Esophagus squamous epithelium (tissue), 5 donors: ENCODE measurements at regions not wholly inside any gene's neighbourhood (a gene's known extent, or its start where the extent isn't known, plus 50 kb on each side); places are given as distances from the start of the nearest gene placed in this dataset.

Experiments used
- DNase-seq: peaks from one replicate; lab custom pipeline; 2025; lab: John Stamatoyannopoulos, UW
- H3K27ac ChIP-seq, 4 donors: fragments of 200-600 bp; sonication (generic); one replicate each; pipeline ENCODE4 v1.5.1; 2016 to 2019; ENCODE audit warnings: mild to moderate bottlenecking in 1 of 4
- H3K27me3 ChIP-seq, 4 donors: fragments of 200-600 bp; sonication (generic); 1 replicate in 3 of 4; 2 replicates in 1 of 4; pipeline versions ENCODE4 v1.5.1 to v1.6.0; 2017 to 2021; ENCODE audit warnings: antibody characterized with exemption in 1 of 4
- H3K36me3 ChIP-seq, 3 donors: fragments of 200-600 bp; sonication (generic); one replicate each; pipeline ENCODE4 v1.5.1; 2016 to 2019
- H3K4me1 ChIP-seq, 3 donors: fragments of 200-600 bp; sonication (generic); one replicate each; pipeline ENCODE4 v1.5.1; 2017 to 2019
- H3K4me3 ChIP-seq, 4 donors: fragments of 200-600 bp; sonication (generic); 1 replicate in 3 of 4; 2 replicates in 1 of 4; pipeline ENCODE4 v1.5.1; 2016 to 2019; ENCODE audit warnings: mild to moderate bottlenecking in 2 of 4, moderate library complexity in 1 of 4
- H3K9me3 ChIP-seq, 3 donors: fragments of 200-600 bp; sonication (generic); one replicate each; pipeline ENCODE4 v1.5.1; 2016 to 2019
- CTCF ChIP-seq, 6 experiments: fragments of 450-650 bp in 4 of 6; fragments of 200-600 bp in 2 of 6; sonication (generic) in 2 of 6; IDR thresholded peaks; one replicate each; pipeline ENCODE4 v1.5.1; 2016 to 2019; ENCODE audit warnings: antibody characterized with exemption in 6 of 6, mild to moderate bottlenecking in 4 of 6, moderate library complexity in 4 of 6
- POLR2A ChIP-seq, 4 donors: fragments of 450-650 bp; IDR thresholded peaks; one replicate each; pipeline ENCODE4 v1.6.1; 2017; ENCODE audit warnings: antibody characterized with exemption in 4 of 4, mild to moderate bottlenecking in 4 of 4, moderate library complexity in 3 of 4
- WGBS, 2 donors: methylation state at CpG; one replicate each; pipeline ENCODE4 v1.1.5; 2018; 5-methylcytosine and 5-hydroxymethylcytosine counted together
- intact Hi-C: fragments of 100-400 bp; cut with DNase I; formaldehyde crosslinking; loops from one replicate; pipeline ENCODE4 v1.15.0; 2022
- donor health status: DM: yes; HTN: yes; CAD: no.

DNA sequence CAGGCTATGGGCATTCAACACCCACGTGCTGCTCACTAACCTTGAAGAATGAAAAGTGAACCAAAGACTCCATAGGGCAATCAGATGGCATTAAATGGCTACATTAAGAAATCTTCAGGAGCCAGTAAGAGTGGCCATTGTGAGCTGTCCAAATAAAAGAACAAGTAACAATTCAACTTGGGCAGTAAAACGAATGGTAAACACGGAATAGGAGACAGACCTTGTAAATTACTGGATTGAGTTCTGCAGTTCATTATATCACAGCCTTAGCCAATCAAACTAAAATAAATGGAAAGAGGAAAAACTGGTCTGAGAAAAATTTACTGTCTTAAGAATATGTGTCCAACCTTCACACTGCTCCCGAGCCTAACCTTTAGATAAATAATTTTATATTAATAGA lies 306.5 kb upstream of the ZNF521 start:
- TF ChIP-seq POLR2A (IDR thresholded peaks at IDR 0.05), result no peak
- TF ChIP-seq CTCF (IDR thresholded peaks at IDR 0.05), result no peak
- no peak overlapping the region for H3K4me3 ChIP-seq
- intact Hi-C loops, result no loop called here
- no peaks in the 10 kb centered on the region for H3K27me3 ChIP-seq
- no peak for DNase-seq
- H3K36me3 ChIP-seq, result no peaks in the 10 kb centered on the region
- WGBS, 2 donors, result 55 to 61% methylated on average over 4 of the region's 4 CpGs
- H3K27ac ChIP-seq, result no peak overlapping the region
- peaks cover 0 to 4% (median 0%) of the 10 kb centered on the region in 3 donors for H3K4me1 ChIP-seq
- H3K9me3 ChIP-seq, result no peaks in the 10 kb centered on the region

DNA sequence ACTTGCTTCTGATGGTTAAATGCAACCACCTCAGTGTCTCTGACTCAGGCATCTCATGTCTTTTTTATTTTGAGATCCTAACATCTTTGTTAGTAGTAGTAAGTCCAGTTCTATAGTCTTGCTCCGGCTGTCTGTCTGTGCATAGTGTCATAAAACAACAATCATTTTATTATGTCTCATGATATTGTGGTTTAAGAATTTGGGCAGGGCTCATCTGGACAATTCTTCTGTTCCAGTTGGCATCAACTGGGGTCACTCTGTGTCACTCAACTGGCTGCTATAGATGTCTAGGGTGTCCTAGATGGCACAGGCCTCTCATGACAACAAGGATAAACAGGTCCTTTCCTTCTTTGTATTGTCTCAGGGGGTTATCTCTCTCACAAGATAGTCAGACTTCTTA lies 299.6 kb upstream of the ZNF521 start:
- TF ChIP-seq CTCF (IDR thresholded peaks at IDR 0.05) (no peak), POLR2A (IDR thresholded peaks at IDR 0.05) (no peak)
- Histone ChIP-seq H3K27ac (no peak overlapping the region), H3K4me3 (no peak overlapping the region), H3K36me3 (no peaks in the 10 kb centered on the region), H3K27me3 (no peaks in the 10 kb centered on the region), H3K4me1 (peaks cover 0 to 4% (median 0%) of the 10 kb centered on the region in 3 donors), H3K9me3 (no peaks in the 10 kb centered on the region)
- DNase-seq, result no peak
- WGBS, 2 donors, result 73 to 86% methylated on average over 1 of the region's 1 CpG
- intact Hi-C loops, result no loop called here

DNA sequence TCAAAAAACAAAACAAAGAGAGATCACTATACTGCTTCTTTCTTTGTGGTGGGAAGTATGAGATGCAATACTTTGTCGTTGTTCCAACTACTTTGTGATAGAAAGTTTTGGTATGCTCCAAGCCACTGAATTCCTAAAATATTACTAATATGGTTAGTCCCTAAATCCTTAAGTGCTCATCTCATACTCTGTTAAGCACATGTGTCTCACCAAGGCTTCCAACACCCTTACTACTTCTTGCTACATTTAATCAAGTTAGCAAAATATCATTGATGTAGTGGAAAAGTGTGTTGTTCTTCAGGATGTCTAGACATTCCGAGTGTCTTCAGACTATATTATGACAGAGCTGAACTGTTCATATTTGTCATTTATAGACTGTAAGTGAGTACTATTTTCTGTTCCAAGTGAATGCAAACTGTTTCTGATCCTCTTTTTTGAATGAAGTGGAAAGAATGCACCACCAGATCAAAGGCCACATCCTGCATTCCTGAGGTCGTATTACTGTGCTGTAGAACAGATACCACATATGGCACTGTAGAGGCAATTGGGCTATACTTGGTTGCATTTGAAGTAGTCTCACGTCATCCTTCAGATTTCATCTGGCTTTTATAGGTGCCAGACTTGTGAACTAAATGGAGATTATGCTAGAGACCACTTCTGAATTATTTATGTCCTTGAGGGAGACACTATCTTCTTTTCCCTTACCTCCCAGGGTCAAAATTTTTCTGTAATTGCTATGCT lies 298.4 kb upstream of the ZNF521 start:
- no peak for TF ChIP-seq POLR2A (IDR thresholded peaks at IDR 0.05)
- no peak for TF ChIP-seq CTCF (IDR thresholded peaks at IDR 0.05)
- 50 to 56% methylated on average over 4 of the region's 4 CpGs for WGBS, 2 donors
- Histone ChIP-seq H3K36me3 (no peaks in the 10 kb centered on the region), H3K4me1 (peaks cover 0 to 4% (median 0%) of the 10 kb centered on the region in 3 donors), H3K4me3 (no peak overlapping the region), H3K9me3 (no peaks in the 10 kb centered on the region), H3K27me3 (no peaks in the 10 kb centered on the region), H3K27ac (no peak overlapping the region)
- intact Hi-C loops, result no loop called here
- DNase-seq, result no peak

GRCh38 chr18:25648716-25649260 lies 296.8 kb upstream of the ZNF521 start:
- TF ChIP-seq CTCF (IDR thresholded peaks at IDR 0.05) (no peak), POLR2A (IDR thresholded peaks at IDR 0.05) (no peak)
- H3K4me3 ChIP-seq, result no peak overlapping the region
- H3K27me3 ChIP-seq, result no peaks in the 10 kb centered on the region
- no peaks in the 10 kb centered on the region for H3K9me3 ChIP-seq
- H3K4me1 ChIP-seq, result peaks cover 0 to 4% (median 0%) of the 10 kb centered on the region in 3 donors
- no peaks in the 10 kb centered on the region for H3K36me3 ChIP-seq
- DNase-seq, result no peak
- intact Hi-C loops, result no loop called here
- no peak overlapping the region for H3K27ac ChIP-seq

DNA sequence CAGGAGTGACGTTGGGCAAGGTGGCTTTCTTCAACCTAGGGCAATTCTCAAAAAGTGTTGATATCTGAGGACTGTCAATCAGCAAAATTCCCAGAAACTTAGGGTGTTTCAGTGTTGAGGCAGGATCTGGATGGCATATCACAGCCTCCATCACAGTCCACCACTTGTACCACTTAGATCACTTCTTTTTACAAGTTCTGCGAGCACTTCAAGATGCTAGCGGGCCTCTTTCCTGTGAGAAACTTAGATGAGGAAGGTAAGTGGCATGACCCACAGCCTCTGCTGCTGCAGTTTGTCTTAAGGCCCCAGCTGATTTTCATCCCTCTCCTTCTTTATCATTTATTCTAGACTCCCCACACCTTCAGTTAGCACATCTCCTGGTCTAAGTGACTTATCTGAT lies 295.4 kb upstream of the ZNF521 start:
- WGBS, 2 donors, result 83 to 85% methylated on average over 3 of the region's 3 CpGs
- TF ChIP-seq CTCF (IDR thresholded peaks at IDR 0.05), result no peak
- no peak for TF ChIP-seq POLR2A (IDR thresholded peaks at IDR 0.05)
- no peaks in the 10 kb centered on the region for H3K36me3 ChIP-seq
- intact Hi-C loops, result no loop called here
- no peaks in the 10 kb centered on the region for H3K9me3 ChIP-seq
- no peak overlapping the region for H3K27ac ChIP-seq
- no peak overlapping the region for H3K4me3 ChIP-seq
- peaks cover 0 to 4% (median 0%) of the 10 kb centered on the region in 3 donors for H3K4me1 ChIP-seq
- no peaks in the 10 kb centered on the region for H3K27me3 ChIP-seq
- DNase-seq, result no peak
